ENCODE measurements at regions not wholly inside any gene's neighbourhood (a gene's known extent, or its start where the extent isn't known, plus 50 kb on each side); places are given as distances from the start of the nearest gene placed in this dataset.

DNA sequence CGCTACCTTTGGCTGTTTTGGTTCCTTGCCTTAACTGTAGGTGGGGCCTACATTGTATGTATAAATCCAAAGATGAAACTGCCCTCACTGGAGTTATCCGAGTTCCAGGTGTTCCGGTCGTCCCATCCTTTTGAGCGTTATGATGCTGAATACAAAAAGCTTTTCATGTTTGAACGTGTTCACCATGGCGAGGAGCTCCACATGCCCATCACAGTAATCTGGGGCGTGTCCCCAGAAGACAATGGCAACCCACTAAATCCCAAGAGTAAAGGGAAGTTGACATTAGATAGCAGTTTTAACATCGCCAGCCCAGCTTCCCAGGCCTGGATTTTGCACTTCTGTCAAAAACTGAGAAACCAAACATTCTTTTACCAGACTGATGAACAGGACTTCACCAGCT is 139.5 kb downstream of the TLR5 start:
- WGBS (ENCODE audit: missing lambda C conversion rate), result 87% methylated on average over 9 of the region's 9 CpGs
- peaks cover 16% of the 10 kb centered on the region for H3K4me1 ChIP-seq

DNA sequence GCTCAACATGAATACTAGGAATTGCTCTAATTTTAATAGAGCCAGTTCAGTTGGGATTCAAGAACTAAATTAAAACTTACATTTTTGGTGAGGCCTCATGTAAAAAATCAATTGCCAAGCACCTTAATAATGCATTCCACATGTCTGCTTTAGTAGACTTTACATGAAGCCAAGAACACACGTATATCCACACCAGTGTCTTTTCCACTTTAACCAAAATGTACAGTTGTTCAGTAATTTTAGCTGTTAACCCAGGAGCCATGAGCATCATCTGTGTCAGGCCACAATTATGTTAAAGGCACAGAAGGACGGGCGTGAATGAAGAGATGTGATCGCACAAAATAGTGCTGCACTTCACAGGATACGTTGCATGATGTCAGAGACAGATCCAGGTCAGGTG is 136.7 kb downstream of the TLR5 start:
- ChIA-PET CTCF (interaction anchor here (1.5 kb wide), 1 partner anchor 123 kb away, joined by 3 read pairs; no protein-coding TSS in a partner anchor), POLR2A (no interaction called here)
- H3K27ac ChIP-seq, result no peak overlapping the region
- peaks cover 3% of the 10 kb centered on the region; the same call in 2 of the 3 replicates for H3K4me1 ChIP-seq
- 73% methylated on average over 5 of the region's 5 CpGs for WGBS (ENCODE audit: missing lambda C conversion rate)
- no peak overlapping the region for H3K4me2 ChIP-seq
- H3K4me3 ChIP-seq, result no peak overlapping the region
- TF ChIP-seq, protein P1, sequence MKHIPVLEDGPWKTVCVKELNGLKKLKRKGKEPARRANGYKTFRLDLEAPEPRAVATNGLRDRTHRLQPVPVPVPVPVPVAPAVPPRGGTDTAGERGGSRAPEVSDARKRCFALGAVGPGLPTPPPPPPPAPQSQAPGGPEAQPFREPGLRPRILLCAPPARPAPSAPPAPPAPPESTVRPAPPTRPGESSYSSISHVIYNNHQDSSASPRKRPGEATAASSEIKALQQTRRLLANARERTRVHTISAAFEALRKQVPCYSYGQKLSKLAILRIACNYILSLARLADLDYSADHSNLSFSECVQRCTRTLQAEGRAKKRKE (CRISPR knock-in tag; IDR thresholded peaks at IDR 0.05; ENCODE audit: low read depth), result no peak
- TF ChIP-seq RFX5 (IDR thresholded peaks at IDR 0.05) (no peak), EHMT2 (IDR thresholded peaks at IDR 0.05; ENCODE audit: low read depth) (no peak), EP300 (IDR thresholded peaks at IDR 0.05) (no peak), ESRRA (IDR thresholded peaks at IDR 0.05; ENCODE audit: borderline replicate concordance, low read length) (no peak), ZSCAN20 (CRISPR knock-in tag; IDR thresholded peaks at IDR 0.05) (no peak), RNF2 (IDR thresholded peaks at IDR 0.05; ENCODE audit: borderline replicate concordance, low read depth) (no peak), CHD4 (IDR thresholded peaks at IDR 0.05; ENCODE audit: borderline replicate concordance) (no peak), CEBPB (IDR thresholded peaks at IDR 0.05) (no peak)
- TF ChIP-seq, protein P2, sequence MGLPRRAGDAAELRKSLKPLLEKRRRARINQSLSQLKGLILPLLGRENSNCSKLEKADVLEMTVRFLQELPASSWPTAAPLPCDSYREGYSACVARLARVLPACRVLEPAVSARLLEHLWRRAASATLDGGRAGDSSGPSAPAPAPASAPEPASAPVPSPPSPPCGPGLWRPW (IDR thresholded peaks at IDR 0.05), result no peak
- TF ChIP-seq, protein P3, sequence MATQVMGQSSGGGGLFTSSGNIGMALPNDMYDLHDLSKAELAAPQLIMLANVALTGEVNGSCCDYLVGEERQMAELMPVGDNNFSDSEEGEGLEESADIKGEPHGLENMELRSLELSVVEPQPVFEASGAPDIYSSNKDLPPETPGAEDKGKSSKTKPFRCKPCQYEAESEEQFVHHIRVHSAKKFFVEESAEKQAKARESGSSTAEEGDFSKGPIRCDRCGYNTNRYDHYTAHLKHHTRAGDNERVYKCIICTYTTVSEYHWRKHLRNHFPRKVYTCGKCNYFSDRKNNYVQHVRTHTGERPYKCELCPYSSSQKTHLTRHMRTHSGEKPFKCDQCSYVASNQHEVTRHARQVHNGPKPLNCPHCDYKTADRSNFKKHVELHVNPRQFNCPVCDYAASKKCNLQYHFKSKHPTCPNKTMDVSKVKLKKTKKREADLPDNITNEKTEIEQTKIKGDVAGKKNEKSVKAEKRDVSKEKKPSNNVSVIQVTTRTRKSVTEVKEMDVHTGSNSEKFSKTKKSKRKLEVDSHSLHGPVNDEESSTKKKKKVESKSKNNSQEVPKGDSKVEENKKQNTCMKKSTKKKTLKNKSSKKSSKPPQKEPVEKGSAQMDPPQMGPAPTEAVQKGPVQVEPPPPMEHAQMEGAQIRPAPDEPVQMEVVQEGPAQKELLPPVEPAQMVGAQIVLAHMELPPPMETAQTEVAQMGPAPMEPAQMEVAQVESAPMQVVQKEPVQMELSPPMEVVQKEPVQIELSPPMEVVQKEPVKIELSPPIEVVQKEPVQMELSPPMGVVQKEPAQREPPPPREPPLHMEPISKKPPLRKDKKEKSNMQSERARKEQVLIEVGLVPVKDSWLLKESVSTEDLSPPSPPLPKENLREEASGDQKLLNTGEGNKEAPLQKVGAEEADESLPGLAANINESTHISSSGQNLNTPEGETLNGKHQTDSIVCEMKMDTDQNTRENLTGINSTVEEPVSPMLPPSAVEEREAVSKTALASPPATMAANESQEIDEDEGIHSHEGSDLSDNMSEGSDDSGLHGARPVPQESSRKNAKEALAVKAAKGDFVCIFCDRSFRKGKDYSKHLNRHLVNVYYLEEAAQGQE (IDR thresholded peaks at IDR 0.05), result no peak
- TF ChIP-seq, protein P4, sequence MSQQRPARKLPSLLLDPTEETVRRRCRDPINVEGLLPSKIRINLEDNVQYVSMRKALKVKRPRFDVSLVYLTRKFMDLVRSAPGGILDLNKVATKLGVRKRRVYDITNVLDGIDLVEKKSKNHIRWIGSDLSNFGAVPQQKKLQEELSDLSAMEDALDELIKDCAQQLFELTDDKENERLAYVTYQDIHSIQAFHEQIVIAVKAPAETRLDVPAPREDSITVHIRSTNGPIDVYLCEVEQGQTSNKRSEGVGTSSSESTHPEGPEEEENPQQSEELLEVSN (IDR thresholded peaks at IDR 0.05; ENCODE audit: borderline replicate concordance, low read depth), result no peak
- no peaks in the 10 kb centered on the region for H3K9me3 ChIP-seq
- FAIRE-seq (no peak), DNase-seq (ENCODE audit: low read depth in 1 of 2, low spot score in 1 of 2) (no peak), ATAC-seq (no peak)

More for the DNA sequence above, 139.5 kb downstream of the TLR5 start:
- ChIA-PET POLR2A (no interaction called here), CTCF (interaction anchor here (1.2 kb wide), 2 partner anchors 15 to 216 kb away, joined by 3 read pairs; no protein-coding TSS in a partner anchor)
- FAIRE-seq (no peak), ATAC-seq (no peak), DNase-seq (ENCODE audit: low read depth in 1 of 2, low spot score in 1 of 2) (no peak)
- TF ChIP-seq, protein P5, sequence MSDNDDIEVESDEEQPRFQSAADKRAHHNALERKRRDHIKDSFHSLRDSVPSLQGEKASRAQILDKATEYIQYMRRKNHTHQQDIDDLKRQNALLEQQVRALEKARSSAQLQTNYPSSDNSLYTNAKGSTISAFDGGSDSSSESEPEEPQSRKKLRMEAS (IDR thresholded peaks at IDR 0.05), result no peak
- TF ChIP-seq GATA3 (IDR thresholded peaks at IDR 0.05; ENCODE audit: borderline replicate concordance) (no peak), FOXS1 (CRISPR knock-in tag; IDR thresholded peaks at IDR 0.05) (no peak), RNF2 (IDR thresholded peaks at IDR 0.05; ENCODE audit: borderline replicate concordance, low read depth) (no peak), NPAS2 (CRISPR knock-in tag; IDR thresholded peaks at IDR 0.05; ENCODE audit: borderline replicate concordance) (no peak), RARB (CRISPR knock-in tag; IDR thresholded peaks at IDR 0.05) (no peak), JUNB (IDR thresholded peaks at IDR 0.05) (no peak), KDM1A (IDR thresholded peaks at IDR 0.05; ENCODE audit: low read depth) (no peak)
- TF ChIP-seq, protein P6, sequence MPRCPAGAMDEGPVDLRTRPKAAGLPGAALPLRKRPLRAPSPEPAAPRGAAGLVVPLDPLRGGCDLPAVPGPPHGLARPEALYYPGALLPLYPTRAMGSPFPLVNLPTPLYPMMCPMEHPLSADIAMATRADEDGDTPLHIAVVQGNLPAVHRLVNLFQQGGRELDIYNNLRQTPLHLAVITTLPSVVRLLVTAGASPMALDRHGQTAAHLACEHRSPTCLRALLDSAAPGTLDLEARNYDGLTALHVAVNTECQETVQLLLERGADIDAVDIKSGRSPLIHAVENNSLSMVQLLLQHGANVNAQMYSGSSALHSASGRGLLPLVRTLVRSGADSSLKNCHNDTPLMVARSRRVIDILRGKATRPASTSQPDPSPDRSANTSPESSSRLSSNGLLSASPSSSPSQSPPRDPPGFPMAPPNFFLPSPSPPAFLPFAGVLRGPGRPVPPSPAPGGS (IDR thresholded peaks at IDR 0.05), result no peak
- TF ChIP-seq, protein P7, sequence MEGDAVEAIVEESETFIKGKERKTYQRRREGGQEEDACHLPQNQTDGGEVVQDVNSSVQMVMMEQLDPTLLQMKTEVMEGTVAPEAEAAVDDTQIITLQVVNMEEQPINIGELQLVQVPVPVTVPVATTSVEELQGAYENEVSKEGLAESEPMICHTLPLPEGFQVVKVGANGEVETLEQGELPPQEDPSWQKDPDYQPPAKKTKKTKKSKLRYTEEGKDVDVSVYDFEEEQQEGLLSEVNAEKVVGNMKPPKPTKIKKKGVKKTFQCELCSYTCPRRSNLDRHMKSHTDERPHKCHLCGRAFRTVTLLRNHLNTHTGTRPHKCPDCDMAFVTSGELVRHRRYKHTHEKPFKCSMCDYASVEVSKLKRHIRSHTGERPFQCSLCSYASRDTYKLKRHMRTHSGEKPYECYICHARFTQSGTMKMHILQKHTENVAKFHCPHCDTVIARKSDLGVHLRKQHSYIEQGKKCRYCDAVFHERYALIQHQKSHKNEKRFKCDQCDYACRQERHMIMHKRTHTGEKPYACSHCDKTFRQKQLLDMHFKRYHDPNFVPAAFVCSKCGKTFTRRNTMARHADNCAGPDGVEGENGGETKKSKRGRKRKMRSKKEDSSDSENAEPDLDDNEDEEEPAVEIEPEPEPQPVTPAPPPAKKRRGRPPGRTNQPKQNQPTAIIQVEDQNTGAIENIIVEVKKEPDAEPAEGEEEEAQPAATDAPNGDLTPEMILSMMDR (IDR thresholded peaks at IDR 0.05), result no peak
- H3K9me3 ChIP-seq, result no peaks in the 10 kb centered on the region
- H3K4me3 ChIP-seq, result no peak overlapping the region
- H3K4me2 ChIP-seq, result no peak overlapping the region
- H3K27ac ChIP-seq, result no peak overlapping the region
